ENCODE measurements at regions not wholly inside any gene's neighbourhood (a gene's known extent, or its start where the extent isn't known, plus 50 kb on each side); places are given as distances from the start of the nearest gene placed in this dataset.

DNA sequence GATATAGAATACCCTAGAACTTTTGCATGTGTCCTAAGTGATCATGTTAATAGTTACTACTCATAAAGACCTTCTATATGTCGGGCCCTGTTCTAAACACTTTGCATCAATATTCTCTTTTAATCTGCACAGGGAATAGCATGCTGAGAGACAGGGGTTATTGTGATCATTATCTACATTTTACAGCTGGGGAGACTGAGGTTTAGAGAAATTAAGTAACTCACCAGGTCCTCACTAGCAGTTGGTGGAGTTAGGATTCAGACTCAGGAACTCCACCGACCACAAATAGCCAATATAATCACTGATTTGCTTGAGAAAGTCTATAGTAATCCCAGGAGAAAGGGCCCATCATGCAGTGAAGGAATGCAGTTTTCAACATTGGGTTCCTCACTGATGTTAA lies 111.2 kb upstream of the ADO start:
- TF ChIP-seq, protein P1, sequence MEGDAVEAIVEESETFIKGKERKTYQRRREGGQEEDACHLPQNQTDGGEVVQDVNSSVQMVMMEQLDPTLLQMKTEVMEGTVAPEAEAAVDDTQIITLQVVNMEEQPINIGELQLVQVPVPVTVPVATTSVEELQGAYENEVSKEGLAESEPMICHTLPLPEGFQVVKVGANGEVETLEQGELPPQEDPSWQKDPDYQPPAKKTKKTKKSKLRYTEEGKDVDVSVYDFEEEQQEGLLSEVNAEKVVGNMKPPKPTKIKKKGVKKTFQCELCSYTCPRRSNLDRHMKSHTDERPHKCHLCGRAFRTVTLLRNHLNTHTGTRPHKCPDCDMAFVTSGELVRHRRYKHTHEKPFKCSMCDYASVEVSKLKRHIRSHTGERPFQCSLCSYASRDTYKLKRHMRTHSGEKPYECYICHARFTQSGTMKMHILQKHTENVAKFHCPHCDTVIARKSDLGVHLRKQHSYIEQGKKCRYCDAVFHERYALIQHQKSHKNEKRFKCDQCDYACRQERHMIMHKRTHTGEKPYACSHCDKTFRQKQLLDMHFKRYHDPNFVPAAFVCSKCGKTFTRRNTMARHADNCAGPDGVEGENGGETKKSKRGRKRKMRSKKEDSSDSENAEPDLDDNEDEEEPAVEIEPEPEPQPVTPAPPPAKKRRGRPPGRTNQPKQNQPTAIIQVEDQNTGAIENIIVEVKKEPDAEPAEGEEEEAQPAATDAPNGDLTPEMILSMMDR (IDR thresholded peaks at IDR 0.05) = no peak
- TF ChIP-seq EZH2 (IDR thresholded peaks at IDR 0.05; ENCODE audit: borderline replicate concordance, insufficient read depth, low read depth, low read length, poor library complexity, severe bottlenecking) = no peak
